ENCODE measurements at regions not wholly inside any gene's neighbourhood (a gene's known extent, or its start where the extent isn't known, plus 50 kb on each side); places are given as distances from the start of the nearest gene placed in this dataset.
"Not testable (repeated sequence)": the region's sequence is repeated elsewhere in the genome, so short reads cannot be mapped to it uniquely, and the experiment has no call there.

DNA sequence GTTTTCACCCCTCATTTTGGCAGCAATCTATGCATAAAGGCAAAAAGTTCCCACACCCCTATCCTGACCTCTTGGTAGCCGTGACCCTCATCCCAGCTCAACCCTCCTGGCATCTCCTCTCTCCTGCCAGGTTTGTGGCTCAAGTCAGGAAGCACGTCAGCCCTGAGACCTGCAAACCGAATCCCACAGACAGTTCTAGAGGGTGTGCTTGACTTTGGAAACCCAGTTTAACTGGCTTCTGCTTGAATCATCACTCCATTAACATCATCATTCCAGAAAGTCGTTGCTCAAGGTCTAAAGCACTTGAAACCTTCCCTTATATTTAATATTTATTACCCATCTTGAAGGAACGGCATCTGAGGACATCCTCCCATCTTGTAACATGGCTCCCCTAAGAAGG, 133.4 kb upstream of the ERG start:
- no peak overlapping the region for H4K91ac ChIP-seq (ENCODE audit: low read depth, low read length)
- no peak overlapping the region for H2AK5ac ChIP-seq (ENCODE audit: low read length)
- H3K23ac ChIP-seq (ENCODE audit: low read length): no peak overlapping the region
- no peaks in the 10 kb centered on the region for H3K79me1 ChIP-seq (ENCODE audit: low read length)
- no peak overlapping the region for H2AFZ ChIP-seq (ENCODE audit: insufficient read depth, low read length, poor library complexity)
- no peak overlapping the region for H4K8ac ChIP-seq (ENCODE audit: low read depth, low read length)
- no peak overlapping the region for H3K14ac ChIP-seq (ENCODE audit: low read length)
- WGBS (ENCODE audit: extremely low coverage, insufficient coverage, insufficient read length): no CpG with 5 or more reads among the region's 5 CpGs
- H2BK5ac ChIP-seq (ENCODE audit: low read depth, low read length, poor library complexity): no peak overlapping the region
- H3K4me1 ChIP-seq (ENCODE audit: control insufficient read depth in 1 of 2, insufficient read depth in 2 of 2, low read length in 2 of 2): no peaks in the 10 kb centered on the region
- H2BK120ac ChIP-seq (ENCODE audit: insufficient read depth, low read length, poor library complexity): no peak overlapping the region
- DNase-seq: no peak
- H3K4me2 ChIP-seq (ENCODE audit: low read length): no peak overlapping the region
- no peak overlapping the region for H3K27ac ChIP-seq (ENCODE audit: low read depth, low read length)
- H2BK12ac ChIP-seq (ENCODE audit: low read length): no peak overlapping the region
- no peaks in the 10 kb centered on the region for H3K9me3 ChIP-seq (ENCODE audit: insufficient read depth, low read depth, low read length)
- no peak overlapping the region for H3K18ac ChIP-seq (ENCODE audit: low read length)
- H4K12ac ChIP-seq (ENCODE audit: low read depth, low read length): no peak overlapping the region
- no peak overlapping the region for H3K4ac ChIP-seq (ENCODE audit: low read depth, low read length)
- no peak overlapping the region for H3K9ac ChIP-seq (ENCODE audit: low read length)
- no peak overlapping the region for H3K4me3 ChIP-seq (ENCODE audit: low read depth, low read length)
- no peaks in the 10 kb centered on the region for H3K36me3 ChIP-seq (ENCODE audit: control insufficient read depth in 1 of 2, insufficient read depth in 2 of 2, low read length in 2 of 2)
- no peaks in the 10 kb centered on the region for H3K79me2 ChIP-seq (ENCODE audit: control insufficient read depth, insufficient read depth, low read length, poor library complexity)
- H3K27me3 ChIP-seq (ENCODE audit: insufficient read depth, low read length): no peaks in the 10 kb centered on the region

DNA sequence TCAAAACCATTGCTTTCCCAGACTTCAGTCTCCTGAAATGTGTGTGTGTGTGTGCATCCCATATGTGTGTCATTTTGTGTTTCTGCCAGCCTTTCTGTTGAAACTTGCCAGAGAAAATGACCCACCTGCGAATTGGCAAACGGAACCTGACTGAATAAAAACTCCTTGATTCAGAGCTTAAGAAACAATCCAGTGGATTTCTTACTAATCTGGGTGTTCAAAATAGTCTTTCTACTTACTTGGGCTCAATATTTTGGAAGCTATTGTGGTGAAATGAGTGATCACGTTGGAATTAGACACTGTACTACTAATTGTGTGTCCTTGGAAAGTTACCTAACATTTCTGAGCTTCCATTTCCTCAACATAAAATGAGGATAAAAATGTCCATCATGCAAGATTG, 138.9 kb upstream of the ERG start:
- no peaks in the 10 kb centered on the region for H3K79me1 ChIP-seq (ENCODE audit: low read length)
- H4K12ac ChIP-seq (ENCODE audit: low read depth, low read length): no peak overlapping the region
- no CpG with 5 or more reads among the region's 3 CpGs for WGBS (ENCODE audit: extremely low coverage, insufficient coverage, insufficient read length)

GRCh38 chr21:38639571-38640354, 141.5 kb upstream of the ERG start:
- H4K8ac ChIP-seq (ENCODE audit: low read depth, low read length): no peak overlapping the region
- H3K9ac ChIP-seq (ENCODE audit: low read length): no peak overlapping the region
- H3K36me3 ChIP-seq (ENCODE audit: control insufficient read depth in 1 of 2, insufficient read depth in 2 of 2, low read length in 2 of 2): no peaks in the 10 kb centered on the region
- H4K12ac ChIP-seq (ENCODE audit: low read depth, low read length): no peak overlapping the region
- no peak overlapping the region for H3K14ac ChIP-seq (ENCODE audit: low read length)
- no peak overlapping the region for H3K4me3 ChIP-seq (ENCODE audit: low read depth, low read length)
- H3K4ac ChIP-seq (ENCODE audit: low read depth, low read length): no peak overlapping the region
- no peak overlapping the region for H3K23ac ChIP-seq (ENCODE audit: low read length)
- no peak overlapping the region for H4K91ac ChIP-seq (ENCODE audit: low read depth, low read length)
- H3K79me1 ChIP-seq (ENCODE audit: low read length): no peaks in the 10 kb centered on the region
- no peak overlapping the region for H2AFZ ChIP-seq (ENCODE audit: insufficient read depth, low read length, poor library complexity)
- no peak overlapping the region for H2BK120ac ChIP-seq (ENCODE audit: insufficient read depth, low read length, poor library complexity)
- no peak for DNase-seq
- no peaks in the 10 kb centered on the region for H3K79me2 ChIP-seq (ENCODE audit: control insufficient read depth, insufficient read depth, low read length, poor library complexity)
- H3K4me1 ChIP-seq (ENCODE audit: control insufficient read depth in 1 of 2, insufficient read depth in 2 of 2, low read length in 2 of 2): no peaks in the 10 kb centered on the region
- H2AK5ac ChIP-seq (ENCODE audit: low read length): no peak overlapping the region
- H3K27ac ChIP-seq (ENCODE audit: low read depth, low read length): no peak overlapping the region
- no peaks in the 10 kb centered on the region for H3K9me3 ChIP-seq (ENCODE audit: insufficient read depth, low read depth, low read length)
- H2BK5ac ChIP-seq (ENCODE audit: low read depth, low read length, poor library complexity): no peak overlapping the region
- H3K27me3 ChIP-seq (ENCODE audit: insufficient read depth, low read length): no peaks in the 10 kb centered on the region
- H3K18ac ChIP-seq (ENCODE audit: low read length): no peak overlapping the region
- no peak overlapping the region for H2BK12ac ChIP-seq (ENCODE audit: low read length)
- H3K4me2 ChIP-seq (ENCODE audit: low read length): no peak overlapping the region
- WGBS (ENCODE audit: extremely low coverage, insufficient coverage, insufficient read length): no CpG with 5 or more reads among the region's 4 CpGs

More for the DNA sequence above, 138.9 kb upstream of the ERG start:
- H3K4me3 ChIP-seq (ENCODE audit: low read depth, low read length): no peak overlapping the region
- no peaks in the 10 kb centered on the region for H3K79me2 ChIP-seq (ENCODE audit: control insufficient read depth, insufficient read depth, low read length, poor library complexity)
- no peak overlapping the region for H4K8ac ChIP-seq (ENCODE audit: low read depth, low read length)
- H3K4me1 ChIP-seq (ENCODE audit: control insufficient read depth in 1 of 2, insufficient read depth in 2 of 2, low read length in 2 of 2): no peaks in the 10 kb centered on the region
- no peak overlapping the region for H4K91ac ChIP-seq (ENCODE audit: low read depth, low read length)
- H3K4me2 ChIP-seq (ENCODE audit: low read length): no peak overlapping the region
- H3K23ac ChIP-seq (ENCODE audit: low read length): no peak overlapping the region
- no peaks in the 10 kb centered on the region for H3K36me3 ChIP-seq (ENCODE audit: control insufficient read depth in 1 of 2, insufficient read depth in 2 of 2, low read length in 2 of 2)
- no peak overlapping the region for H2AK5ac ChIP-seq (ENCODE audit: low read length)
- no peak overlapping the region for H3K4ac ChIP-seq (ENCODE audit: low read depth, low read length)
- no peak overlapping the region for H2BK12ac ChIP-seq (ENCODE audit: low read length)
- no peak overlapping the region for H3K9ac ChIP-seq (ENCODE audit: low read length)
- no peak overlapping the region for H2BK120ac ChIP-seq (ENCODE audit: insufficient read depth, low read length, poor library complexity)
- no peak overlapping the region for H3K18ac ChIP-seq (ENCODE audit: low read length)
- no peak overlapping the region for H2AFZ ChIP-seq (ENCODE audit: insufficient read depth, low read length, poor library complexity)
- no peak overlapping the region for H2BK5ac ChIP-seq (ENCODE audit: low read depth, low read length, poor library complexity)
- H3K27ac ChIP-seq (ENCODE audit: low read depth, low read length): no peak overlapping the region
- no peaks in the 10 kb centered on the region for H3K27me3 ChIP-seq (ENCODE audit: insufficient read depth, low read length)
- H3K14ac ChIP-seq (ENCODE audit: low read length): no peak overlapping the region
- DNase-seq: no peak
- H3K9me3 ChIP-seq (ENCODE audit: insufficient read depth, low read depth, low read length): no peaks in the 10 kb centered on the region

- H2BK120ac ChIP-seq (ENCODE audit: insufficient read depth, low read length, poor library complexity); H3K79me1 ChIP-seq (ENCODE audit: low read length); H4K91ac ChIP-seq (ENCODE audit: low read depth, low read length); H4K8ac ChIP-seq (ENCODE audit: low read depth, low read length); H3K4me3 ChIP-seq (ENCODE audit: low read depth, low read length); H3K79me2 ChIP-seq (ENCODE audit: control insufficient read depth, insufficient read depth, low read length, poor library complexity); H3K4me2 ChIP-seq (ENCODE audit: low read length); H4K12ac ChIP-seq (ENCODE audit: low read depth, low read length); H2BK5ac ChIP-seq (ENCODE audit: low read depth, low read length, poor library complexity); H3K14ac ChIP-seq (ENCODE audit: low read length); H3K9ac ChIP-seq (ENCODE audit: low read length); H3K27ac ChIP-seq (ENCODE audit: low read depth, low read length); H3K27me3 ChIP-seq (ENCODE audit: insufficient read depth, low read length); H2AFZ ChIP-seq (ENCODE audit: insufficient read depth, low read length, poor library complexity); H3K23ac ChIP-seq (ENCODE audit: low read length); H3K4ac ChIP-seq (ENCODE audit: low read depth, low read length); H2BK12ac ChIP-seq (ENCODE audit: low read length); H3K36me3 ChIP-seq (ENCODE audit: control insufficient read depth in 1 of 2, insufficient read depth in 2 of 2, low read length in 2 of 2); H3K4me1 ChIP-seq (ENCODE audit: control insufficient read depth in 1 of 2, insufficient read depth in 2 of 2, low read length in 2 of 2); H3K18ac ChIP-seq (ENCODE audit: low read length); H3K9me3 ChIP-seq (ENCODE audit: insufficient read depth, low read depth, low read length); H2AK5ac ChIP-seq (ENCODE audit: low read length); DNase-seq: not testable (repeated sequence)
- no CpG with 5 or more reads among the region's 5 CpGs for WGBS (ENCODE audit: extremely low coverage, insufficient coverage, insufficient read length)
These were observed 142.1 kb upstream of the ERG start for GRCh38 chr21:38640355-38640742.
